NCI-H748 treated with DMSO at 0.1 percent for 48 hours (cell line): ENCODE measurements at regions not wholly inside any gene's neighbourhood (a gene's known extent, or its start where the extent isn't known, plus 50 kb on each side); places are given as distances from the start of the nearest gene placed in this dataset.
"Not testable (repeated sequence)": the region's sequence is repeated elsewhere in the genome, so short reads cannot be mapped to it uniquely, and the experiment has no call there.

Experiments
- DNase-seq: peaks from one replicate; lab custom pipeline; 2025; lab: John Stamatoyannopoulos, UW

- no peak for DNase-seq
These were observed 683.7 kb upstream of the SOX9 start for GRCh38 chr17:71437166-71437565.

GRCh38 chr17:71438631-71439146 is 682.1 kb upstream of the SOX9 start:
- peak; percentile 92 for DNase-seq

GRCh38 chr17:71440513-71440912 is 680.3 kb upstream of the SOX9 start:
- DNase-seq = no peak

GRCh38 chr17:71441098-71441497 is 679.7 kb upstream of the SOX9 start:
- DNase-seq = no peak

- peak; percentile 25 for DNase-seq
These were observed 676.7 kb upstream of the SOX9 start for GRCh38 chr17:71444078-71444477.

GRCh38 chr17:71446645-71447437 is 674.0 kb upstream of the SOX9 start:
- no peak for DNase-seq

GRCh38 chr17:71447644-71448043 is 673.2 kb upstream of the SOX9 start:
- DNase-seq = no peak

GRCh38 chr17:71450657-71451056 is 670.2 kb upstream of the SOX9 start:
- DNase-seq = not testable (repeated sequence)

GRCh38 chr17:71453876-71454422 is 666.9 kb upstream of the SOX9 start:
- DNase-seq = no peak

GRCh38 chr17:71455219-71455618 is 665.6 kb upstream of the SOX9 start:
- DNase-seq = no peak

GRCh38 chr17:71458322-71458721 is 662.5 kb upstream of the SOX9 start:
- DNase-seq = no peak

GRCh38 chr17:71460943-71461342 is 659.9 kb upstream of the SOX9 start:
- peak; percentile 62 for DNase-seq

- DNase-seq = peak; percentile 88
These were observed 659.2 kb upstream of the SOX9 start for GRCh38 chr17:71461498-71462169.

GRCh38 chr17:71464241-71464640 is 656.6 kb upstream of the SOX9 start:
- DNase-seq = peak; percentile 58

- no peak for DNase-seq
These were observed 656.1 kb upstream of the SOX9 start for GRCh38 chr17:71464751-71465150.

- no peak for DNase-seq
These were observed 653.1 kb upstream of the SOX9 start for GRCh38 chr17:71467719-71468118.

- no peak for DNase-seq
These were observed 650.8 kb upstream of the SOX9 start for GRCh38 chr17:71470062-71470461.

GRCh38 chr17:71472809-71473789 is 647.7 kb upstream of the SOX9 start:
- peak; percentile 83 for DNase-seq

GRCh38 chr17:71477356-71477755 is 643.5 kb upstream of the SOX9 start:
- no peak for DNase-seq

- no peak for DNase-seq
These were observed 640.7 kb upstream of the SOX9 start for GRCh38 chr17:71480099-71480498.

- DNase-seq = no peak
These were observed 638.2 kb upstream of the SOX9 start for GRCh38 chr17:71482625-71483024.

GRCh38 chr17:71484546-71484945 is 636.3 kb upstream of the SOX9 start:
- no peak for DNase-seq
